ENCODE measurements at regions not wholly inside any gene's neighbourhood (a gene's known extent, or its start where the extent isn't known, plus 50 kb on each side); places are given as distances from the start of the nearest gene placed in this dataset.
A peak's percentile ranks its signal among the peaks of the same experiment; 100 is the strongest.

DNA sequence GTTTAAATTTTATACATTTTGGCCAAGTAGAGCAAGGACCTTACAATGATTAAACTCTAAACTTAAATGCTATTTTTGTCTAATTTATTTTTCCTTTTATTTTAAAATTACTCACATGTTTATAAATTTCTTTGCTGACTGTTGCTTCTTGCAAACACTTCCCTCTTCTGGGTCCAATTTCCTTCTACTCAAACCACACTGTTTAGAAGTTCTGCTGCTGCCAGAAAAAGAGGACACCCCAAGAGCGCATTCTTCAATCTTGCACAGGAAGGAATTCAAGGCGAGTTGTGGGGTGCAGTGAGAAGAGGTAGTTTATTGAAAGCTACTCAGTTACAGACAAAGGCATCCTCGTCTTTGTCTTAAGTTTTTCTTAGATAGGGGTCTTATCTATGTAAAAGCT, 88.5 kb upstream of the NEK7 start:
- no peaks in the 10 kb centered on the region for H3K4me1 Mint-ChIP-seq (ENCODE audit: low read depth)
- H3K27ac Mint-ChIP-seq = no peak overlapping the region
- peaks cover 42% of the 10 kb centered on the region for H3K27me3 Mint-ChIP-seq (ENCODE audit: low read depth)
- no peaks in the 10 kb centered on the region for H3K9me3 Mint-ChIP-seq
- H3K36me3 Mint-ChIP-seq (ENCODE audit: low read depth) = no peaks in the 10 kb centered on the region
- no peak overlapping the region for H3K4me3 Mint-ChIP-seq
- no peak for DNase-seq (ENCODE audit: low spot score)

DNA sequence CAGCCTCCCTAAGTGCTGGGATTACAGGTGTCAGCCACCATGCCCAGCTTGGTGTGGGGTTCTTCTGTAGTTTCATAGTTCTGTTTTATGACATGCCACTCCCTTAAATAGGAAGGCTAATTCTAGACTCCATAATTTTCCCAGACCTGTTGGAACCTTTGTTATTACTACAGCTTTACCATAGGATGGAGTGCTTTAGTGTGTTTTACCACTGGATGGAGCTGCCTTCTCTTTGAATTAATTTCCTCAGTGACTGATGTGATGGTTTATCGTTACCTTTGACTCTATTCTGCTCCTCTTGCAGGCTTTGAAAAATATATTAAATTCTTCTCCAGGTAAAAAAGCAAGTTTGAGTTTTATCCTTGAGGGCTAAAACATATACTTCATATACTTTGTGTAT, 84.6 kb upstream of the NEK7 start:
- Mint-ChIP-seq H3K4me3 (no peak overlapping the region), H3K27me3 (ENCODE audit: low read depth) (peaks cover 46% of the 10 kb centered on the region), H3K4me1 (ENCODE audit: low read depth) (no peaks in the 10 kb centered on the region), H3K9me3 (no peaks in the 10 kb centered on the region), H3K27ac (no peak overlapping the region), H3K36me3 (ENCODE audit: low read depth) (no peaks in the 10 kb centered on the region)
- DNase-seq (ENCODE audit: low spot score) = no peak

DNA sequence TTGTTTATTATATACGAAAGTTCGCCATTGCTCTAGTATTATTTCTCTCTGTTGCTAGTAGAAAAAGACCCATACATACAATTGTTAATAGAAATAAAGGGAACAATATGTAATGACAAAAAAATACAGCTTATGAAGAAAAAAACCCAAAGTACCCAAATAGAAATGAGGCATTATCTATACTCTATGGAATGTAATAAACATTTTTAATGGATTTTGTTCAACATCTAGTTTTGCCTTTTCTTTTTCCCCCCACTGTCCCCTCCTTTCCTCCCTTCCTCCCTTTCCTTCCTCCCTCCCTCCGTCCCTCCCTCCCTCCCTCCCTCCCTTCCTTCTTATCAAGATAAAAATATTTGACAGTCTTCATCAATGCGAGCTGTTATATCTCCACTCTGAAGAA, 81.5 kb upstream of the NEK7 start:
- Mint-ChIP-seq H3K36me3 (ENCODE audit: low read depth) (no peaks in the 10 kb centered on the region), H3K4me1 (ENCODE audit: low read depth) (no peaks in the 10 kb centered on the region), H3K9me3 (peaks cover 5% of the 10 kb centered on the region), H3K4me3 (no peak overlapping the region), H3K27me3 (ENCODE audit: low read depth) (peaks cover 32% of the 10 kb centered on the region), H3K27ac (no peak overlapping the region)
- no peak for DNase-seq (ENCODE audit: low spot score)

DNA sequence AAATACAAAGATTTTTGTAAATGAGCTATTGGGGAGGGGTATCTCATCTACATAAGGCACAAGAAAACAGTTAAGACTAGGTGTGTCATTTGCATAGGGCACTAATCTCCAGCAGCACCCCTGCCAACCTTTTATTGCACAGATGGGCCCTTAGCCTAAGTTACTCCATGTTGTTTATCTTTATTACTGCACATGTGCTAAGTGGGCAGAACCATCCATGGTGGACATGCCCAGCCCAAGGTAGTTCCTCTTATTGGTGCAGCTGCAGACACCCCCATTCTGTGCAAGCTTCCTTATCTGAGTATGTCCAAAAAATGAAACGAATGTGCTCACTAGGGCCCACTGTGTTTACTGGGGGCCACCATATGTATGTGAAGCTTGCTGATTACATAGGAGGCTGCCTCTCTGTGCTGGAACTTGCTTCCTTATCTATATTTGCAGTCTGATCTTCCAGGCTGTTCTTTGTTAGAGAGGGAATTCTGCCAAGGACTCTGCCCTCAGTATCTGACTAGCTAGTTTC, 77.3 kb upstream of the NEK7 start:
- H3K27ac Mint-ChIP-seq = no peak overlapping the region
- no peak for DNase-seq (ENCODE audit: low spot score)
- H3K36me3 Mint-ChIP-seq (ENCODE audit: low read depth) = no peaks in the 10 kb centered on the region
- no peak overlapping the region for H3K4me3 Mint-ChIP-seq
- H3K9me3 Mint-ChIP-seq = peaks cover 5% of the 10 kb centered on the region
- peaks cover 13% of the 10 kb centered on the region for H3K27me3 Mint-ChIP-seq (ENCODE audit: low read depth)
- H3K4me1 Mint-ChIP-seq (ENCODE audit: low read depth) = peaks cover 2% of the 10 kb centered on the region

DNA sequence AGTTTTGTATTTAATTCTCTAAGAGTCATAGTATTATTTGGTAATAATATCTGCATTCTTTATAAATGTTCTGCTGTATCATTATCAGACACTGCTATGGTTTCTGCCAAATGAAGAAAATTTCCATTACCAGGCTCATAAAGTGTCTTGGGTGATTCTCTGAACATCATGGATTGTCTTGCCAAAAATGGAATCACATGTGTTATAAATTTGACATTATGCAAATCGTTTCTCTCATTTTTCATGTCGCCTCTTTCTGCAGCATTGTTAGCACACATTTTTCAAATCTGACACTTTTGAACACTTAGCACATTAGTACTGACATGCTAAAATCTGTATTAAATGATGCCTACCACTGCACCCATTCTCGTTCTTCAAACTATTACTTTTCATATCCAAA, 74.2 kb upstream of the NEK7 start:
- Mint-ChIP-seq H3K4me3 (no peak overlapping the region), H3K27me3 (ENCODE audit: low read depth) (peaks cover 7% of the 10 kb centered on the region), H3K9me3 (peaks cover 5% of the 10 kb centered on the region), H3K36me3 (ENCODE audit: low read depth) (no peaks in the 10 kb centered on the region), H3K4me1 (ENCODE audit: low read depth) (peaks cover 5% of the 10 kb centered on the region), H3K27ac (no peak overlapping the region)
- DNase-seq (ENCODE audit: low spot score) = no peak

DNA sequence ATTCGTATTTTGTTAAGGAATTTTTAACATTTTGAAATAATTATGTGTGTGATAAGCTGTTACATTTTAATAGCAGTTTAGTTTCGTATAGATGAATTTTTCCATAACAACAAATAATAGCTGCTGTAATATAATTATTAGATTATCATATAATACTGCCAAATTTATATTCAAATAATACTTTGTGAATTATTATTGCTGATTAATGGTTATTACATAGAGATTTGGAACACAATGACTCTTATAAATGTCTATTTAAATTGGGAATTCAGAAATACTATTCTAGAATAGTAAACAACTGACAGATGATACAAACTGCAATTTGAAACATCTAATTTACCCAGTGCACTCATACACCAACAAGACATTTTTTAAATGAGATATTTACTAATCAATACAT, 73.2 kb upstream of the NEK7 start:
- Mint-ChIP-seq H3K4me1 (ENCODE audit: low read depth) (peaks cover 9% of the 10 kb centered on the region), H3K36me3 (ENCODE audit: low read depth) (no peaks in the 10 kb centered on the region), H3K9me3 (peaks cover 2% of the 10 kb centered on the region), H3K27me3 (ENCODE audit: low read depth) (peaks cover 7% of the 10 kb centered on the region), H3K27ac (no peak overlapping the region), H3K4me3 (no peak overlapping the region)
- no peak for DNase-seq (ENCODE audit: low spot score)

DNA sequence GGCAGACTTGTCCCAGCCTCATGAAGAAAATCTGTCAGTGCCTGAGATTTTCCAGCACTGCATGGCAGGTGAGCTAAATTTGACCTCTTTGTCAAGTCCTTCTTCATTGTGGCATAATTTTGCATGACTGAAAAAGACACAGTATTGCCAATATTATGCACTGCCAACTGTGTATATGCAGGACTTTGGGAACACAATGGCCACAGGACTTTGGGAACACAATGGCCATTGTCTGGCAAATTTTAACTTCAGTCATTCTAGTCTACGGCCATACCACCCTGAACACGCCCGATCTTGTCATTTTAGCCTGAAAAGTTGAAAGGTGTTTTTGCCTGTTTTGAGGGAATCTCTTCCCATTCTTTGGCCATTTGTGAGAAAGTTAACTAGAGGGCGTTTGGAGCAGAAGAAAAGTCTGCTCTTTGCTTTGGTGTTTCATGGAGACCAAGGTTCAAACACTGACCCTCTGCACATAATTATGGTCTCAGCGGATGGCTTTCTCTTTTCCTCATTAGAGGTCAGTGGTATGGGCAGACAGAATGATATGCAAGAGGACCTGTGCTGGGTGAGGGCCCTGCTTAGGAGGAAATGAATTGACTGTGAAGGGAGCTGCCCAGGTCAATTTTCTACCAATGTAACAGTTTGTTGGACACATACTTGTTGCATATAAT, 72.4 kb upstream of the NEK7 start:
- H3K36me3 Mint-ChIP-seq (ENCODE audit: low read depth) = no peaks in the 10 kb centered on the region
- no peak overlapping the region for H3K27ac Mint-ChIP-seq
- H3K4me3 Mint-ChIP-seq = no peak overlapping the region

DNA sequence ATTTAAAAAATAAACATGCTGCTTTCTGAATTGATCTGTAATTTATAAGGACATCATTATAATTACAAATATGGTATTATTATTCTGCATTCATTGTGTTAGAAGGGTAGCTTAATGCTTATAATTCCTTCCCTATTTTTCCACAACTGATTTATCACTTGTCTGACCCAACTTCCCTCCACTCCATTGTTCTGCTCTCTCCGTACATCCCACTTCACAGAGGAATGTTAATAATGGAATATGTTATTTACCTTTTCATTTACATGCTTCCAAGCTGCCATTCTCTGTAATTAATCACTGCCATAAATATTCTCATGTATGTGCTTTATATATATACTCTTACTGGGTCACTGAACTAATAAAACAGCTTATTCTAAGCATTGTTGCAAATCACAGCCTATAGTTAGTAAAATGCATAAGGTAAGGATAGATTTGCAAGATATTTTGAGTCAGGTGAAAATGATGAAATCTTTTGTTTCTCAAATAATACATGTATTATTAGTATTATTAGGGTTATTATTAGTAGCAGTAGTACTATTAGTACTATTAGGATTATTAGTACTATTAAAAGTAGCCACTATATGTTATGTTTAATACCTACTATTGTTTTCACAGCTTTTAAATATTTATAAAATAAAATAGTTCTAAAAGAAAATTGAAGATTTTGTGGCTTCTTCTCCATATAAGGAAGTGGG, 70.6 kb upstream of the NEK7 start:
- Mint-ChIP-seq H3K27me3 (ENCODE audit: low read depth) (peaks cover 7% of the 10 kb centered on the region), H3K27ac (no peak overlapping the region), H3K4me1 (ENCODE audit: low read depth) (peaks cover 10% of the 10 kb centered on the region), H3K9me3 (no peaks in the 10 kb centered on the region), H3K4me3 (no peak overlapping the region), H3K36me3 (ENCODE audit: low read depth) (no peaks in the 10 kb centered on the region)
- no peak for DNase-seq (ENCODE audit: low spot score)

More for the DNA sequence above, 72.4 kb upstream of the NEK7 start:
- H3K9me3 Mint-ChIP-seq = no peaks in the 10 kb centered on the region
- H3K27me3 Mint-ChIP-seq (ENCODE audit: low read depth) = peaks cover 7% of the 10 kb centered on the region
- DNase-seq (ENCODE audit: low spot score) = no peak
- H3K4me1 Mint-ChIP-seq (ENCODE audit: low read depth) = peaks cover 10% of the 10 kb centered on the region

DNA sequence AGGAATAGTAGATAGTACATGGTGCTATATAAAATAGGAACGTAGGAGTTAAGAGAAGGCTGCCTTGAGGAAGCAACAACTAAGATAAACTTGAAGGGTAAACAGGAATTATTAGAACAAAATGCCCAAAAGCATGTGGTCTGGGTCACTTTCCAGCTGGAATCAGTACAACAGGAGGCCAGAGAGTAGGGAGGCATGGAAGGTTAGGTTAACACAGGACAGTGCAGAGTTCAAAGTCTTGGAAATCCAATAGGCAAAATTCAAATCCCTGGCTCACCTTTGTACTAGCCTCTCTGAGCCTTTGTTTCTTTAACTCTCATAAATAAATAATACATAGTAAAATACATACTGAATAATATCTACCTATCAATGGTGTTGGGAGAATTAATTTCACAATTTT, 69.0 kb upstream of the NEK7 start:
- Mint-ChIP-seq H3K4me3 (no peak overlapping the region), H3K27me3 (ENCODE audit: low read depth) (peaks cover 1% of the 10 kb centered on the region), H3K36me3 (ENCODE audit: low read depth) (no peaks in the 10 kb centered on the region), H3K4me1 (ENCODE audit: low read depth) (peaks cover 8% of the 10 kb centered on the region), H3K9me3 (no peaks in the 10 kb centered on the region), H3K27ac (no peak overlapping the region)
- no peak for DNase-seq (ENCODE audit: low spot score)

DNA sequence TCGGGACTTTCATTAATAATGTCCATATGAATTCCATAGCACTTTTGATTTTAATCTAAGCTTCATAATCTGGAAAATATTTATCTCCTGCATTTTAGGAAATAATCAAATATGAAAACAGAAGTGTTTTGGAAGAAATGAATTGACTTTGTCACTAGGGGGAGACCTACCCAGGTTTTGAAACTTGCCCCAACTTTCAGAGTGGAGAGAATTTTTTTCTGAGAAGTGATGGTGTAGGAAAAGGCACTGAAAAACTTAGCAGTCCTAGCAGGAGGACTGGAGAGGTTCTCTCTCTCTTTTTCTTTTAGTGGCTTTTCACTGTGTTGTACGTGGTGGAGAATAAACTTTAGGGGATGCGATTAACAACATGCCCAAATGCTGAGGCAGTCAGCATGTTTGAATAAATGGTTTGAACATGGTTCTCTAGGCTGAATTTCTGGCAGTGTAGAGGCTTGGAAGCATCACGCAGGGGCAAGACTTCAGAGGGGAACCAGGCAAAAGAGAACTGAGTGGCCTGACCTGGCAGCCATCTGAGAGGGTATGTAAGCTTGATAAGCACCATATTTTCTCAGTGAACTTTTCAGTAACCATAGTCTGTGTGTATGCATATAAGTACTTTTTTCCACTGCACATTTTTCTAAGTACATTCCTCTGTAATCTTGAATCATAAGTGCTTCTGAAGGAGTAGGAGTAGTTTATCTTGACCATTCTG, 68.3 kb upstream of the NEK7 start:
- H3K4me3 Mint-ChIP-seq = no peak overlapping the region

DNA sequence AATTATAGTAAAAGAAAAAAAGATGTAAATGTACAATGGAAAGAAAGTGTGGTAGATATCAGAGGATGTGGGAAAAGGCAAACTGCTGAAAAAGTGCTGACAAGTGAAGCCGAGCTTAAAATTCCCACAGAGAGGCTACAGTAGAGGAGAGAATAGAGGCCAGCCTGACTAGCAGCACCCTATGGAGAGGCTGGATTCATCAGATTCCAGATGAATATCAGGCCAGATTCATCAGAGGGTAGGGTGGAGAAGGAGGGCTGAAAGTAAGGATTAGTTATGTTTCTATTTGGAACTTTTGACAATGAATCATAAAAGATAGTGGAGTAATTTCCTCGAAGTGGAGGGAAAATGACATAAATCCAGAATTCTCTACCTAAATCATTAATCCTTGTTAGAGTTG, 60.4 kb upstream of the NEK7 start:
- Mint-ChIP-seq H3K9me3 (no peaks in the 10 kb centered on the region), H3K4me3 (no peak overlapping the region), H3K4me1 (ENCODE audit: low read depth) (peaks cover 6% of the 10 kb centered on the region), H3K36me3 (ENCODE audit: low read depth) (no peaks in the 10 kb centered on the region), H3K27me3 (ENCODE audit: low read depth) (peaks cover 2% of the 10 kb centered on the region), H3K27ac (no peak overlapping the region)
- DNase-seq (ENCODE audit: low spot score) = no peak

More for the DNA sequence above, 68.3 kb upstream of the NEK7 start:
- no peaks in the 10 kb centered on the region for H3K27me3 Mint-ChIP-seq (ENCODE audit: low read depth)
- H3K27ac Mint-ChIP-seq = no peak overlapping the region
- DNase-seq (ENCODE audit: low spot score) = no peak
- H3K9me3 Mint-ChIP-seq = no peaks in the 10 kb centered on the region
- H3K36me3 Mint-ChIP-seq (ENCODE audit: low read depth) = no peaks in the 10 kb centered on the region
- peaks cover 8% of the 10 kb centered on the region for H3K4me1 Mint-ChIP-seq (ENCODE audit: low read depth)

DNA sequence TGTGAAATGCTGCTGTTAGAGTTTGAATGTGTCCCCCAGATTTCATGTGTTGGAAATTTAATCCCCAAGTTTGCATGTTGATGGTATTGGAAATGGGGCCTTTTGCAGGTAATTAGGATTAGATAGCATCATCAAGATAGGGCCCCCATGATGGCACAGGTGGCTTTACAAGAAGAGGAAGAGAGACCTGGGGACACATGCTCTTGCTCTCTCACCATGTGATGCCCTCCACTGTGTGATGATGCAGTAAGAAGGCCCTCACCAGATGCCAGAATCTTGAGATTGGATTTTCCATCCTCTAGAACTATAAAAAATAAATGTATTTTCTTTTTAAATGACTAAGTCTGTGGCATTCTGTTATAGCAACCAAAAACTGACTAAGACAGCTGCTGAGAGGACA, 57.0 kb upstream of the NEK7 start:
- H3K4me1 Mint-ChIP-seq (ENCODE audit: low read depth) = peaks cover 23% of the 10 kb centered on the region
- no peak overlapping the region for H3K27ac Mint-ChIP-seq
- H3K36me3 Mint-ChIP-seq (ENCODE audit: low read depth) = no peaks in the 10 kb centered on the region

DNA sequence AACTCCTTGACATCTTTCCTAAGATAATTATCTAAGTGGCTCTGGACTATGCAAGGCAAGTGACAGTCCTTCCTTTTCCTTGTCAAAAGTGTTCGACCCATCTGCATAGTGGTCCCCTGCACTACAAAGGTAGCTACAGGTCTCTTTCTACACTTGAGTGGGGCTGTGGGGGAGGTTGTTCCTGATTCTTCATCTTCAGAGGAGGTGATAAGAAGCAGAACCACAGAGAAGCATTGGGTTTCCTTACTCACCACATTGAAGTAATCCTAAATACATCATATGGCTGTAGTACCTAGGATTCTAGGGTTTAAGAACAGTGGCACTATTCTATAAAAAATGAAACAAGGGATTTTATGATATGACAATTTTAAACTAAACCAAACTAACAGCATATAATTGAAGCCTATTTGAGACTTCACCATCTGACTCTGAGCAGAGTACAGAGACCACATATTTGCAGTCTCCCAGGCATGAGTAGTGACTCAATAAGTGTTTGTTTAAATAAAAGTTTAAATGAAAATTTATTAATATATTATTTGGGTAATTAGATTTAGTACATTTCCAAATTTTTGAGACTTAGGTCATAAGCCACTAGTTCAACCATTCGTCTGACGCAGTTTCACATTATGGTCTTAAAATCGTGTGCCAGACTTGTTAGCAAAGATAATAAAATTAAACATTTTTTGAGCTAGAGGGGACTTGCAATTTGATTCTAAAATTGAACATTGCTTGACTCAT, 54.9 kb upstream of the NEK7 start:
- no peak for DNase-seq (ENCODE audit: low spot score)
- no peak overlapping the region for H3K27ac Mint-ChIP-seq
- peaks cover 2% of the 10 kb centered on the region for H3K27me3 Mint-ChIP-seq (ENCODE audit: low read depth)
- H3K4me3 Mint-ChIP-seq = no peak overlapping the region
- no peaks in the 10 kb centered on the region for H3K9me3 Mint-ChIP-seq
- H3K36me3 Mint-ChIP-seq (ENCODE audit: low read depth) = no peaks in the 10 kb centered on the region
- H3K4me1 Mint-ChIP-seq (ENCODE audit: low read depth) = peaks cover 23% of the 10 kb centered on the region

More for the DNA sequence above, 57.0 kb upstream of the NEK7 start:
- Mint-ChIP-seq H3K9me3 (no peaks in the 10 kb centered on the region), H3K27me3 (ENCODE audit: low read depth) (peaks cover 2% of the 10 kb centered on the region), H3K4me3 (no peak overlapping the region)
- DNase-seq (ENCODE audit: low spot score) = no peak

DNA sequence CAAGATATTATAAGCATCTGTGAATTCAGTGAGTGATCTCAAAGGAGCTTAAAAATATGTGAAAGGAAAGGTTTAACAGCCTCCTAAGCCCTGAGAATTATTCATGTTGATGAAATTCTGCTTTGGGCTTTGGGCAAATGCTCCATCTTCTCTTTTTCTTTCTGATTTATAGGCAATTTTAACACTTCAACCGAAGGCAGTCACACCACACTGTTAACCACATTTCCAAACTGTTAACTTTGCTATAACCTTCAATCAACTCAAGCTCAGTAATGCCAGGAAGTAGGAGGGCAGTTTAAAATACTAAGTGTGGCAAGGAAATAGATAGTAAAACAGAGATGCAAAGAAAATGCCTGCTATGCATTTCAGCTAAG, 54.4 kb upstream of the NEK7 start:
- Mint-ChIP-seq H3K36me3 (ENCODE audit: low read depth) (no peaks in the 10 kb centered on the region), H3K27ac (peak overlapping the region; percentile 81), H3K9me3 (no peaks in the 10 kb centered on the region), H3K27me3 (ENCODE audit: low read depth) (peaks cover 1% of the 10 kb centered on the region), H3K4me3 (peak overlapping the region; percentile 70), H3K4me1 (ENCODE audit: low read depth) (peaks cover 23% of the 10 kb centered on the region)
- DNase-seq (ENCODE audit: low spot score) = no peak
